ENCODE measurements at regions not wholly inside any gene's neighbourhood (a gene's known extent, or its start where the extent isn't known, plus 50 kb on each side); places are given as distances from the start of the nearest gene placed in this dataset.

DNA sequence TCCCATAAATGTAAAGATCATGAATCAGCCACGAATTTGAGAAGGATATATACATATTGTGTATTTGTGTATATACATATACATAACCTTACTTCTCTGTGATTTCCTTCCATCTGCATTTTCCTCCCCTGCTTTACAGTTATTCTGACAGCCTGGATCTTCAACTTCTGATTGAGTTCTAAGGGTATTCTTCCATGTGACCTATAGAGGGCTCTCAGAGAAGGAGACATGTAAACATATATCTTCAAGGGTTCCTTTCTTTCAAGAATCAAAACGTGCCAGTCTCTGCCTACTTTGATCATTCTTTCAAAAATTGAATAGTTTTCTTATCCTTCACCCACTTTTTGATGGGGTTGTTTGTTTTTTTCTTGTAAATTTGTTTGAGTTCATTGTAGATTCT lies 453.7 kb upstream of the POT1 start:
- TF ChIP-seq, protein P1, sequence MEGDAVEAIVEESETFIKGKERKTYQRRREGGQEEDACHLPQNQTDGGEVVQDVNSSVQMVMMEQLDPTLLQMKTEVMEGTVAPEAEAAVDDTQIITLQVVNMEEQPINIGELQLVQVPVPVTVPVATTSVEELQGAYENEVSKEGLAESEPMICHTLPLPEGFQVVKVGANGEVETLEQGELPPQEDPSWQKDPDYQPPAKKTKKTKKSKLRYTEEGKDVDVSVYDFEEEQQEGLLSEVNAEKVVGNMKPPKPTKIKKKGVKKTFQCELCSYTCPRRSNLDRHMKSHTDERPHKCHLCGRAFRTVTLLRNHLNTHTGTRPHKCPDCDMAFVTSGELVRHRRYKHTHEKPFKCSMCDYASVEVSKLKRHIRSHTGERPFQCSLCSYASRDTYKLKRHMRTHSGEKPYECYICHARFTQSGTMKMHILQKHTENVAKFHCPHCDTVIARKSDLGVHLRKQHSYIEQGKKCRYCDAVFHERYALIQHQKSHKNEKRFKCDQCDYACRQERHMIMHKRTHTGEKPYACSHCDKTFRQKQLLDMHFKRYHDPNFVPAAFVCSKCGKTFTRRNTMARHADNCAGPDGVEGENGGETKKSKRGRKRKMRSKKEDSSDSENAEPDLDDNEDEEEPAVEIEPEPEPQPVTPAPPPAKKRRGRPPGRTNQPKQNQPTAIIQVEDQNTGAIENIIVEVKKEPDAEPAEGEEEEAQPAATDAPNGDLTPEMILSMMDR (conservative IDR thresholded peaks at IDR 0.05 in 1 of 2, IDR thresholded peaks at IDR 0.05 in 1 of 2; ENCODE audit: low read depth in 1 of 2, low read length in 2 of 2): no peak
- no peak for TF ChIP-seq EZH2 (IDR thresholded peaks at IDR 0.05; ENCODE audit: low read length, missing control alignments)

All from fibroblast of lung (primary cell).